ENCODE measurements at regions not wholly inside any gene's neighbourhood (a gene's known extent, or its start where the extent isn't known, plus 50 kb on each side); places are given as distances from the start of the nearest gene placed in this dataset.

GRCh38 chr5:20446121-20446520 is 458.1 kb upstream of the CDH18 start:
- no peak for DNase-seq (ENCODE audit: low read depth)

- no peak for DNase-seq (ENCODE audit: low read depth)
Observed at GRCh38 chr5:20445326-20445860, 457.4 kb upstream of the CDH18 start.

GRCh38 chr5:20434786-20435185 is 446.8 kb upstream of the CDH18 start:
- no peak for DNase-seq (ENCODE audit: low read depth)

GRCh38 chr5:20420991-20421595 is 433.1 kb upstream of the CDH18 start:
- no peak for DNase-seq (ENCODE audit: low read depth)
